ENCODE measurements at regions not wholly inside any gene's neighbourhood (a gene's known extent, or its start where the extent isn't known, plus 50 kb on each side); places are given as distances from the start of the nearest gene placed in this dataset.

DNA sequence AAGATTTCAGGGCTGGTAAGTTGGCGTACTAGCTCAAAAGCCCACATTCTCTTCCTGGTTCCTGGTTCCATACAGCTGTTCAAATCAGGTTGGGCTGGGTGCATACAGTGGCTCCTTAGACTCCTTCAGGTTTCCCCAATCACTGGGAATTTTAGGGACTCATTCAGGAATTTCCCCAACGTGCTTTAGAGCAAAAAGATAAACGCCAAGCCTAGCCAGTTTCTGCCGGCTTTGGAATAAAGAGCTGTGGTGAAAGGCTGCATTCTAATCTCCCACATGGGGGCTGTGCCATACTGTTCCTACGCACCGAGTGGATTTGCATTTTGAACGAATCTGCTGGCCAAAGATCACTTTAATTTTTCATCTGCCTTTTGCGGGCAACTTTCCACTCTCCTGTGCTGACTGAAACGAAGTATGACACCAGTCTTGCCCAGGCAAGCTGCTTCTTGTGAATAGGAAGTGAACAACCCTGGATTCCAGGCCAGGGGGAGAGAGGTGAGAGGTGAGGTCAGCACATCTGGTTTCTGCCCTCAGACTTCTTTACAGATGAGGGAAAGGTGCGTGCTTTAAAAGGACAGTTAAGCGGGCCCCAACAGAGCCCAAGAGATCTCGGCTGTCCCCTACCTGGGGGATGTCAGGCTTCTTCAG lies 184.2 kb upstream of the PDZRN3 start:
- intact Hi-C loops (cut with micrococcal nuclease): no loop called here

DNA sequence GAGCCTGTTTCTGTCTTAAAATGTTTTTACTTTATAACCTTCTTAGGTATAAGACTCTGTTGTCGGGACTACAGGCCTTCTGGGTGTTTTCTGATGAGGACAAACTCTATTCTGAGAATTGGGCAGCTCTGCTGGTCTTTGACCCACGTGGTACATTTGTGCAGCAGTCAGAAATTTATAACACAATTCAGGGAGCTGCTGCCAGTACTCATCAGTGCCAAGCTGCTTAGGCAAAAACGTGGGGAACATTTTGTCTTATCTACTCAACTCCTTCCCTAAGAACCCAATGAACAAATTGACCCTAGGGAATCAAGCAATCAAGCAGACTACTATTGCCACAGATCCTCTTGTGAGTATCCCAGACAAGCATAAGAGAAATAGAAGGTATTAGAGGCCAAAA lies 180.7 kb upstream of the PDZRN3 start:
- intact Hi-C loops (cut with micrococcal nuclease): no loop called here

DNA sequence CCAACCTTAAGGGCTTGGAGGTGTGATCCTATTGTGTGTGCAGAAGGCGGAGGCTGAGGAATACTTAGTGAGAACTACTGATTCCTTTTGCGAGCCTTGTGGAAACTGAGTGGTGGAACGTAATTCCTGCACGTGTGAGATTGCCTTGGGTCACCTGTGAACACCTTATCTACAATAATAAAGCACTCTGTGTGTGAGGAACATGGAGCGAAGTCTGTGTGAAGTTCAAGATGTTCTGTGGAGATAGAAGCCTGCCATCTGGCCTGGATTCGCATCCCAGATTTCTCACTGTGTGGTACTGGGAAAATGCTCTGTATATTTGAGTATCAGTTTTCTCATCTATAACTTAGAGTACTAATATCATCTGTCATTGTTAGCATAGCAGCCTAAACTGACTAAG lies 179.5 kb upstream of the PDZRN3 start:
- intact Hi-C loops (cut with micrococcal nuclease): no loop called here

DNA sequence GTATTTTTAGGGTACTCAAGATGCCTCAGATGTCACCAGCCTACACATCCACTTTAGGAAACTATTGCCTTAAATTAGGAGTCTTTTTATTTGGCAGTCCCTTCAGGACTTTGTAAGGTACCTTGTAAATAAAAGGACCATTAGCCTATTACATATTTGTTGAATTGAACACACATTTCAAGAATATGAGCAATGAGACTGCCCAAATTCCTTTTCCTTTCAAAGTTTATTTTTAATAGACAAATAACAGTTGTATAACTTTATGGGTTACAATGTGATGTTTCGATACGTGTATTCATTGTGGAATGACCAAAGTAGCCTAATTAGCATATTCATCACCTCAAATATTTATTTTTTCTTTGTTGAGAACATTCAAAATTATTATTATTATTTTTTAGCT lies 176.7 kb upstream of the PDZRN3 start:
- intact Hi-C loops (cut with micrococcal nuclease): no loop called here

DNA sequence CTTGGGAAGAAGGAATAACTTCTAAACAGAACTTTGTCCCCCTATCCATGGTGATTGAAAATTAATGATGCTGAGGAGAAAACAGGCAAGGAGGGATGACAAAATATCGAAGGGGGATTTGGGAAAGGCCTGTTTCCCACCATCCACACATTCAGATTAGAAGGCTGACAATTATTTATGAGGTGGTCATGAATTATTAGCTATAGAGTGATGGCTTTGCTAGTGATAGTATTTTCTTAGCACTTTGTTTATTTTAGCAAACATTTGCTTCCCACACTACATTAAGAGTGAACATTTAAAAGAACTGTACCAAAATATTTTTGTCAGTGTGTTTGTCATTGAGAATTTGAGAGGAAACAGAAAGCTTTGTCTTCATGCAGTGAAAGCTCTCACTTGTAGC lies 172.6 kb upstream of the PDZRN3 start:
- intact Hi-C loops (cut with micrococcal nuclease): no loop called here

GRCh38 chr3:73796382-73796781 lies 171.6 kb upstream of the PDZRN3 start:
- intact Hi-C loops (cut with micrococcal nuclease): no loop called here

- intact Hi-C loops (cut with micrococcal nuclease): no loop called here
Observed at GRCh38 chr3:73791356-73791755, 166.6 kb upstream of the PDZRN3 start.

DNA sequence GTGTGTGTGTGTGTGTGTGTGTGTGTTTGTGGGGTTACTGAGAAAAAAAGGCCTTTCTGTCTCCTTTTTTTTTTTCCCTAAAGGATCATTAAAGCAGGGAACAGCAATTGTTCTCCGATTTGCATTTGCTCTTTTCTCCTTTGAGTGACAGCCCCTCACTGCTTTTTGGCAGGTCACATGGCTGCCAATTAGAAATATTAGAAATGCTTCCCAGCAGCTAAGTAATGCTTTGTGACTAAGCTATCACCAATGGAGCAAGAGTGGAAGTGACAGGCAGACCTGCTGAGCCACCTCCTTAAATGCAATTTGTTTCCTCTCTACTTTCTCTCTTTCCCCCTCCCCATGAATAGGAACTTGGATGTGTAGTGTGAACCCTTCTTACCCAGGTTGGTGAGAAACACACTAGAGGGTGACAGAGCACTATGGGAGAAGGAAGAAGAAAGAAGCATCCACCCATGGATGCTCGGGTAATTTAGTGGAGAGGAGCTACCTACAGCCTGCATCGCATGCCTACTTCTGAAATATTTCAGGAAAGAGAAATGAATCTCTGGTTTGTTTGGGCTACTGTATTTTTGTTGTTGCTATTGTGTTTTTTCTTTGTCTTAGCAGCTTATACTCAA lies 165.2 kb upstream of the PDZRN3 start:
- intact Hi-C loops (cut with micrococcal nuclease): no loop called here

- intact Hi-C loops (cut with micrococcal nuclease): no loop called here
Observed at GRCh38 chr3:73787620-73788019, 162.9 kb upstream of the PDZRN3 start.

- intact Hi-C loops (cut with micrococcal nuclease): no loop called here
Observed at GRCh38 chr3:73786998-73787397, 162.3 kb upstream of the PDZRN3 start.

DNA sequence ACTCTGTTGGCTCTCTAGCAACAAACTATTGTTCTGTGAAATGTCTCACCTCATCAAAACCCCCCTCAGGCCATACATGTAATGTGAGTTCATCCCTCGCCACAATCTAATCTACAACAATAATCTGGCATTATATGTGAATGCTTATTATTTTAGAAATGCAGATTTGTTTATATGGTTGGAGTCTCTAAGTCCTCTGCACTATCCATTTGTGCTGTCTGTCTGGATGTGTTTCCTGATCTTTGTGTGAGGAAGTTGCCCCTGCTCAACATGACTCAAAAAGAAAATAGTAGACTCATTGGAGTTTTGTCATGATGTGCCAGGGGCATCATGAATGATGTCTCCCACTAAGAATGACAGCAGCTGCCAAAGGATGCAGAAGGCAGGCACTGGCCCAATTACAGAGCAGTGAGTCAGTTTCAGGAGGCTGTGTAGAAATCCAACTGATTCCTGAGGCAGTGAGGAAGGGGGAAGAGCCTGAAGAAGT lies 161.6 kb upstream of the PDZRN3 start:
- intact Hi-C loops (cut with micrococcal nuclease): no loop called here

GRCh38 chr3:73784686-73785392 lies 160.1 kb upstream of the PDZRN3 start:
- intact Hi-C loops (cut with micrococcal nuclease): no loop called here

DNA sequence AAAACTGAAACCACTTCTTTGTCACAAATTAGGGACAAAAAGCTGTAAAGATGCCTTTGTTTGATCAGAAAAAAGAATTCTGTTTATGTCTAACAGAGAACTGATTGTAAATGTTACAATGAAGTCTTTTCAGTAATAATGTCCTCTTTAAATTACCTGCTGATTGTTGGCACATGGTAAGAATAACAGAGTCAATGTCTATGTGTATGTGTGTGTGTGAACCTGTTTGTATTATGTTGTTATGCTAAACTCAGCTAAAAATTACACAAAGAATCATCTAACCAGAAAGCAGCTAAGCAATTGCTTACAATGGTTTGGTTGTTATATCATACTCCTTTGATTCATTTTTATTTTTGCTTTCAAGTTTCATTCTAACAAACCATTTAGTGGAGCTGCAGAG lies 159.1 kb upstream of the PDZRN3 start:
- intact Hi-C loops (cut with micrococcal nuclease): no loop called here

GRCh38 chr3:73781541-73781940 lies 156.8 kb upstream of the PDZRN3 start:
- intact Hi-C loops (cut with micrococcal nuclease): no loop called here

GRCh38 chr3:73774645-73775044 lies 149.9 kb upstream of the PDZRN3 start:
- intact Hi-C loops (cut with micrococcal nuclease): no loop called here

DNA sequence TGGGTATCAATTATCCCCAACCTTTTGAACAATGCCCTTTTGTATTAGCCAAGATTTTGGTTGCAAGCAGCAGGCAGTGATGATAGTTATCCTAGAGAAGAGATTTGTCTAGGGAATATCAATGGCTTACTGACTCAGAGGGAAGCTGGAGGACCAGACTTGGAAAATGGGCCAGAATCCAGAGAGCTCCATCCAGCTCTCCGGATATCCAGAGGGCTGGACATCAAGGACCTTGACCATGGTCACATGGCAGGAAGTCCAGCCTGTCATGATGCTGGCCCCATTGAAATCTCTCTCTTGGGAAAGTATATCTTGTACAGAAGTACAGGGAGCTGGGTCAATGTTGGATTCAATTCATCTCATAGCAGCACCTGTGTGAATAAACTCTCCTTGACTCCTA lies 148.5 kb upstream of the PDZRN3 start:
- intact Hi-C loops (cut with micrococcal nuclease): no loop called here

DNA sequence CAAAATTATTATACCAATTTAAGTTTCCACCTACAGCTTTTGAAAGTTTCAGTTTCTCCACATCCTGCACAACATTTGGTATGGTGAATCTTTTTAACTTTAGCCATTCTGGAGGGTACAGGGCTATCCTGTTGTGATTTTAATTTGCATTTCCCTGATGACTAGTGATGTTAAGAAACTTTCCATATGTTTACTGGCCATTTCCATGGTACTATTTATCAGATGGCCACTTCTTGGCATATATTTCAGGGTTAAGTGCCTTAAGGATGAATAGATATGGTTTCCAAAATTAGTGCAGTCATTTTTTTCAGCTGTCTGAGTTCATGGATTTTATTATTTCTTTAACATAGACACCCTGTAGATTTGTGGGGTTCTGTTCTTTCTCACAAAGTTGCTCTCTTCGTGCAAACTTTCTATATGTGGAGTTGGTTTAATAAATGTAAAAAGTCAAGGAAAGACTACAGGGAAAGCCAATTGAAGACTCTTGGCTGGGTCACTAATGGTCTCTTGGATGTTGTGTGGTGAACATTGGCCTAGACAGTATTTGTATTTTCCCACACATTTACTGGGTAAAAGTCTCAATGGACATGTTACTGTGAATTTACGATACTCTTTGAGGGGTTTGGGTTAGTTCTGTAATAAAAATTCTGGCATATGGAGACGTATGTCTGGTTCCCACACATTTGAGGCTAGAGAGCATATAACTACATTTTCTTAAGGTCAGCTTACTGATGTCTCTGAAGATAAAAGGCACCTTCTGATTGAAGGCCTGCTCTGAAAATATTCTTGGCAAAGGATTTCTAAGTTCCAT lies 147.5 kb upstream of the PDZRN3 start:
- intact Hi-C loops (cut with micrococcal nuclease): no loop called here

GRCh38 chr3:73768524-73769308 lies 144.0 kb upstream of the PDZRN3 start:
- intact Hi-C loops (cut with micrococcal nuclease): no loop called here

- intact Hi-C loops (cut with micrococcal nuclease): no loop called here
Observed at GRCh38 chr3:73766599-73767381, 142.0 kb upstream of the PDZRN3 start.

GRCh38 chr3:73765878-73766545 lies 141.3 kb upstream of the PDZRN3 start:
- intact Hi-C loops (cut with micrococcal nuclease): no loop called here
